ENCODE measurements at regions not wholly inside any gene's neighbourhood (a gene's known extent, or its start where the extent isn't known, plus 50 kb on each side); places are given as distances from the start of the nearest gene placed in this dataset.

DNA sequence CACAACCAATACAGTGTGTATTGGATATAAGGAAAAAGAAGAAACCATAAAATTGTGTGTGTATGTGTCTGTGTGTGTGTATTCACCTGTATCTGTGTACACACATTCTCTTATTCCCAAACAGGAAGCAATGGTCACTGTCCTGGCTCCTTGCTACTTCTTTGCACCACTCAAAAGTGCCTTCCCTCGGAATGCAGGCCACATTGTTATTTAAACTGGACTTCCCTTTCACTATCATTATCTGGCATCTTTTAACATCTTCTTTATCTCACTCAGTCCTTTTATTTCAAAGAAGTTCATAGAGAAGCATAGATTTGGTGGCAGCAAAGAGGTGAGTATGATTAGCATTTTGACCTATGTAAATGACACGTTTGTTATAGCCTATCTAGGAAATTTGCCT is 803.7 kb downstream of the NCAM2 start:
- H2AFZ ChIP-seq (ENCODE audit: low read depth, low read length): no peak overlapping the region
- DNase-seq (ENCODE audit: low read depth): no peak
- H3K9ac ChIP-seq (ENCODE audit: low read length): no peak overlapping the region
- H3K4me1 Mint-ChIP-seq (ENCODE audit: low read depth, unreplicated experiment): no peaks in the 10 kb centered on the region
- no peaks in the 10 kb centered on the region for H3K9me3 ChIP-seq (ENCODE audit: insufficient read depth, low read depth, low read length)
- H3K27ac Mint-ChIP-seq (ENCODE audit: unreplicated experiment): no peak overlapping the region
- no peaks in the 10 kb centered on the region for H3K27me3 Mint-ChIP-seq (ENCODE audit: low read depth, unreplicated experiment)
- TF ChIP-seq, protein P1, sequence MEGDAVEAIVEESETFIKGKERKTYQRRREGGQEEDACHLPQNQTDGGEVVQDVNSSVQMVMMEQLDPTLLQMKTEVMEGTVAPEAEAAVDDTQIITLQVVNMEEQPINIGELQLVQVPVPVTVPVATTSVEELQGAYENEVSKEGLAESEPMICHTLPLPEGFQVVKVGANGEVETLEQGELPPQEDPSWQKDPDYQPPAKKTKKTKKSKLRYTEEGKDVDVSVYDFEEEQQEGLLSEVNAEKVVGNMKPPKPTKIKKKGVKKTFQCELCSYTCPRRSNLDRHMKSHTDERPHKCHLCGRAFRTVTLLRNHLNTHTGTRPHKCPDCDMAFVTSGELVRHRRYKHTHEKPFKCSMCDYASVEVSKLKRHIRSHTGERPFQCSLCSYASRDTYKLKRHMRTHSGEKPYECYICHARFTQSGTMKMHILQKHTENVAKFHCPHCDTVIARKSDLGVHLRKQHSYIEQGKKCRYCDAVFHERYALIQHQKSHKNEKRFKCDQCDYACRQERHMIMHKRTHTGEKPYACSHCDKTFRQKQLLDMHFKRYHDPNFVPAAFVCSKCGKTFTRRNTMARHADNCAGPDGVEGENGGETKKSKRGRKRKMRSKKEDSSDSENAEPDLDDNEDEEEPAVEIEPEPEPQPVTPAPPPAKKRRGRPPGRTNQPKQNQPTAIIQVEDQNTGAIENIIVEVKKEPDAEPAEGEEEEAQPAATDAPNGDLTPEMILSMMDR (IDR thresholded peaks at IDR 0.05; ENCODE audit: insufficient read depth, low read depth, low read length): no peak
- no peak for TF ChIP-seq EZH2 (IDR thresholded peaks at IDR 0.05; ENCODE audit: insufficient read depth, low read length)
- H3K27ac ChIP-seq (ENCODE audit: low read depth, low read length): no peak overlapping the region
- H3K36me3 ChIP-seq (ENCODE audit: insufficient read depth, low read length): no peaks in the 10 kb centered on the region
- no peak overlapping the region for H3K4me3 ChIP-seq (ENCODE audit: insufficient read depth, low read depth, low read length)
- H3K4me3 Mint-ChIP-seq (ENCODE audit: unreplicated experiment): no peak overlapping the region
- H3K9me3 Mint-ChIP-seq (ENCODE audit: unreplicated experiment): no peaks in the 10 kb centered on the region
- no peaks in the 10 kb centered on the region for H3K36me3 Mint-ChIP-seq (ENCODE audit: low read depth, unreplicated experiment)
- H3K4me1 ChIP-seq (ENCODE audit: insufficient read depth, low read length): no peaks in the 10 kb centered on the region
- no peaks in the 10 kb centered on the region for H3K79me2 ChIP-seq (ENCODE audit: insufficient read depth, low read length)
- H3K27me3 ChIP-seq (ENCODE audit: insufficient read depth, low read length): no peaks in the 10 kb centered on the region
- H4K20me1 ChIP-seq (ENCODE audit: insufficient read depth, low read length): no peaks in the 10 kb centered on the region
- no peak for FAIRE-seq
- no peak overlapping the region for H3K4me2 ChIP-seq (ENCODE audit: low read length)

DNA sequence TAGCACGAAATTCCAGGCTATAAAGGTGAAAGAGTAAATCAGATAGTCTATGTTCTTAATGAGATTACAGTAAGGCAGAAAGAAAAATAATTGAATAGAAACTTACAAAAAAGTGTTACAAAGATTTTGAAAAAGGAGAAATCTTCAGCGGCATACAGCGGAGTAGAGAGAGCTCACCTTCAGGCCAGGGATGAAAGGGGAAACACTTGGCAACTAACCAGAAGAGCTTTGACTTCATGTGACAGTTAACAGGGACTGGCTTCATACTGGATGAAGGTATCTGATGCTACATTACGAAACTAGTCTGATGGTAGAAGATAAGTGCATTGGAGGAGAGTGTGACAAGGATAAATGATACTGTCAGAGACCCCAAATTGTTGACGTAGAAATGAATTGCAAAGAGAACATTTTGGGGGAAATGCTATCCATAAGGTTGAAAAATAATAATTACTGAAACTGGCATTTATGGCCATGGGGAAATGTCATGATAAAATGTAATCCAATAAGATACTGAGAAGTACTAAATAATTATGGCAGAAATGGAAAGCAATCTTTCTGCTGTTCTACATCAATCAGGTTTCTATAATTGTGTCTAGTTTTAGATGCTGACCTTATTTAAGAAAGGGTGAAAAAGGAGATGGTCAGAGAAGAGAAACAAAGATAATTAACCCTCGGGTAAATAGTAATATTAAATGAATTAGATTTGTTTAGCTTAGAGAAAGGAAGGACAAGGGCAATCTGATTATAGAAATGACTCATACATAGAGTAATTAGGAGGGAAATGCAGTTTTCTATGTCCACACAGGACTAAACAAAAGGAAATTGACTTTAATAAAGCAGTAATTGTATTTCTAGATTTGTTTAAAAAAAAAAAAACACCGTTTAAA is 808.7 kb downstream of the NCAM2 start:
- Histone ChIP-seq H2AFZ (ENCODE audit: low read depth, low read length) (no peak overlapping the region), H3K36me3 (ENCODE audit: insufficient read depth, low read length) (no peaks in the 10 kb centered on the region), H3K9ac (ENCODE audit: low read length) (no peak overlapping the region), H3K9me3 (ENCODE audit: insufficient read depth, low read depth, low read length) (no peaks in the 10 kb centered on the region), H3K27ac (ENCODE audit: low read depth, low read length) (no peak overlapping the region), H3K27me3 (ENCODE audit: insufficient read depth, low read length) (no peaks in the 10 kb centered on the region), H3K4me1 (ENCODE audit: insufficient read depth, low read length) (no peaks in the 10 kb centered on the region), H3K4me2 (ENCODE audit: low read length) (no peak overlapping the region), H4K20me1 (ENCODE audit: insufficient read depth, low read length) (no peaks in the 10 kb centered on the region), H3K4me3 (ENCODE audit: insufficient read depth, low read depth, low read length) (no peak overlapping the region), H3K79me2 (ENCODE audit: insufficient read depth, low read length) (no peaks in the 10 kb centered on the region)
- Mint-ChIP-seq H3K27ac (ENCODE audit: unreplicated experiment) (no peak overlapping the region), H3K4me3 (ENCODE audit: unreplicated experiment) (no peak overlapping the region), H3K27me3 (ENCODE audit: low read depth, unreplicated experiment) (no peaks in the 10 kb centered on the region), H3K36me3 (ENCODE audit: low read depth, unreplicated experiment) (no peaks in the 10 kb centered on the region), H3K9me3 (ENCODE audit: unreplicated experiment) (no peaks in the 10 kb centered on the region), H3K4me1 (ENCODE audit: low read depth, unreplicated experiment) (no peaks in the 10 kb centered on the region)
- FAIRE-seq (no peak), DNase-seq (ENCODE audit: low read depth) (no peak)
- TF ChIP-seq, protein P1 (IDR thresholded peaks at IDR 0.05; ENCODE audit: insufficient read depth, low read depth, low read length): no peak
- TF ChIP-seq EZH2 (IDR thresholded peaks at IDR 0.05; ENCODE audit: insufficient read depth, low read length): no peak

DNA sequence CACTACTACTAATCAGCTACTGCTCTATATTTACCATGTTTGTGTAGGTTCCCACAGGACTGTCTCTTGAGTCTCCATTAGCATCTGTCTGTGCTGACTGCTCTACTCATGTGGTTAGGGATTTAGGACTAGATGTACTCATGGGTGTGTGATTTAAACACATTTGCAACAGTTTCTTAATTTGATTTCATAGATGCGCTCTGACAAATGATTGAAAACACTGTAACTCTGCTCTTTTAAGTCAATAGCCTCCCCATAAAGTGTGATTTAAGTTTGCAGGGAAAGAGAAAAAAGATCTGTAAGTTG is 809.3 kb downstream of the NCAM2 start:
- FAIRE-seq: no peak
- TF ChIP-seq, protein P1 (IDR thresholded peaks at IDR 0.05; ENCODE audit: insufficient read depth, low read depth, low read length): no peak
- TF ChIP-seq EZH2 (IDR thresholded peaks at IDR 0.05; ENCODE audit: insufficient read depth, low read length): no peak
- no peak overlapping the region for H3K27ac ChIP-seq (ENCODE audit: low read depth, low read length)
- H3K4me3 Mint-ChIP-seq (ENCODE audit: unreplicated experiment): no peak overlapping the region
- H3K4me2 ChIP-seq (ENCODE audit: low read length): no peak overlapping the region
- no peaks in the 10 kb centered on the region for H4K20me1 ChIP-seq (ENCODE audit: insufficient read depth, low read length)
- H3K9me3 ChIP-seq (ENCODE audit: insufficient read depth, low read depth, low read length): no peaks in the 10 kb centered on the region
- H2AFZ ChIP-seq (ENCODE audit: low read depth, low read length): no peak overlapping the region
- no peaks in the 10 kb centered on the region for H3K9me3 Mint-ChIP-seq (ENCODE audit: unreplicated experiment)
- no peak overlapping the region for H3K27ac Mint-ChIP-seq (ENCODE audit: unreplicated experiment)
- no peaks in the 10 kb centered on the region for H3K4me1 ChIP-seq (ENCODE audit: insufficient read depth, low read length)
- no peaks in the 10 kb centered on the region for H3K36me3 ChIP-seq (ENCODE audit: insufficient read depth, low read length)
- H3K4me3 ChIP-seq (ENCODE audit: insufficient read depth, low read depth, low read length): no peak overlapping the region
- no peak for DNase-seq (ENCODE audit: low read depth)
- no peaks in the 10 kb centered on the region for H3K27me3 ChIP-seq (ENCODE audit: insufficient read depth, low read length)
- H3K4me1 Mint-ChIP-seq (ENCODE audit: low read depth, unreplicated experiment): no peaks in the 10 kb centered on the region
- no peak overlapping the region for H3K9ac ChIP-seq (ENCODE audit: low read length)
- no peaks in the 10 kb centered on the region for H3K36me3 Mint-ChIP-seq (ENCODE audit: low read depth, unreplicated experiment)
- H3K27me3 Mint-ChIP-seq (ENCODE audit: low read depth, unreplicated experiment): no peaks in the 10 kb centered on the region
- no peaks in the 10 kb centered on the region for H3K79me2 ChIP-seq (ENCODE audit: insufficient read depth, low read length)

Measured in astrocyte (in vitro differentiated cells and primary cell).